ENCODE measurements at regions not wholly inside any gene's neighbourhood (a gene's known extent, or its start where the extent isn't known, plus 50 kb on each side); places are given as distances from the start of the nearest gene placed in this dataset.

DNA sequence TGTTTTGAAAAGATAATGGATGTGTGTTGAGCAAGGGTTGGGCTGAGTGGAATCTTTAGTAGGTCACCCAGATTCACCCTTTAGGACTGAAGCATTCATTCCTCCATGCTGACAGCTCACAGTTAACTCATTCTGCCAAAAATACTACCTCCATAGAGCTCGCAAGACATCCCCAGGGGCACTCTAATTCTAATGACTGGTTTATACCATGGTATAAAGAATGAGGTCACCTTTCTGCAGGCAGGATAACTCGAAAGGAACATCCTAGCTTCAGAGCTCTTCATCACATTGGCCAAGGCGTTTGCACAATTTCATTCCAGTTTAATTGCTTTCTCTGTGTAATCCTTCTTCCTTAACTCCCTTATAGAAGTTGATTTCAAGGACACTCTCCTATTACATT lies 1257.2 kb upstream of the EYS start:
- H3K14ac ChIP-seq (ENCODE audit: low read length), result no peak overlapping the region
- no peak overlapping the region for H4K8ac ChIP-seq (ENCODE audit: low read depth, low read length)
- H3K9me3 ChIP-seq (replicated peaks in 1 of 2; ENCODE audit: control insufficient read depth in 2 of 2, insufficient read depth in 1 of 2, low read depth in 1 of 2, low read length in 2 of 2), result no peaks in the 10 kb centered on the region
- H2BK12ac ChIP-seq (ENCODE audit: low read length), result no peak overlapping the region
- H3K4me1 ChIP-seq (ENCODE audit: control insufficient read depth in 2 of 2, insufficient read depth in 1 of 2, low read depth in 1 of 2, low read length in 2 of 2), result no peaks in the 10 kb centered on the region
- no peak overlapping the region for H3K4me3 ChIP-seq (ENCODE audit: low read length in 2 of 2)
- no peak overlapping the region for H3K9ac ChIP-seq (ENCODE audit: low read depth, low read length, poor library complexity)
- no peak overlapping the region for H3K4me2 ChIP-seq (ENCODE audit: insufficient read depth, low read length, poor library complexity, severe bottlenecking)
- H2BK15ac ChIP-seq (ENCODE audit: low read length), result no peak overlapping the region
- no peak overlapping the region for H2BK120ac ChIP-seq (ENCODE audit: low read depth, low read length)
- H2AK5ac ChIP-seq (ENCODE audit: low read depth, low read length), result no peak overlapping the region
- no peak overlapping the region for H2AFZ ChIP-seq (ENCODE audit: low read length)
- DNase-seq (ENCODE audit: low spot score), result no peak
- H3K27me3 ChIP-seq (ENCODE audit: control insufficient read depth in 3 of 3, insufficient read depth in 3 of 3, low read depth in 1 of 3, low read length in 3 of 3), result no peaks in the 10 kb centered on the region
- no peak overlapping the region for H3K23ac ChIP-seq (ENCODE audit: low read depth, low read length, poor library complexity)
- no peaks in the 10 kb centered on the region for H3K79me1 ChIP-seq (ENCODE audit: low read depth, low read length)
- H2BK5ac ChIP-seq (ENCODE audit: low read length), result no peak overlapping the region
- no peak overlapping the region for H3K18ac ChIP-seq (ENCODE audit: low read length)
- no peak overlapping the region for H3K4ac ChIP-seq (ENCODE audit: low read length)
- no peak overlapping the region for H4K91ac ChIP-seq (ENCODE audit: low read depth, low read length, poor library complexity)
- no peak overlapping the region for H3K27ac ChIP-seq (replicated peaks; ENCODE audit: low read length)
- WGBS, 2 donors (ENCODE audit: extremely low coverage in 2 of 2, insufficient read length in 2 of 2, insufficient replicate concordance in 1 of 2), result no CpG with 5 or more reads among the region's 3 CpGs
- H3K36me3 ChIP-seq (replicated peaks in 1 of 2; ENCODE audit: control insufficient read depth in 2 of 2, insufficient read depth in 2 of 2, low read length in 2 of 2), result no peaks in the 10 kb centered on the region

DNA sequence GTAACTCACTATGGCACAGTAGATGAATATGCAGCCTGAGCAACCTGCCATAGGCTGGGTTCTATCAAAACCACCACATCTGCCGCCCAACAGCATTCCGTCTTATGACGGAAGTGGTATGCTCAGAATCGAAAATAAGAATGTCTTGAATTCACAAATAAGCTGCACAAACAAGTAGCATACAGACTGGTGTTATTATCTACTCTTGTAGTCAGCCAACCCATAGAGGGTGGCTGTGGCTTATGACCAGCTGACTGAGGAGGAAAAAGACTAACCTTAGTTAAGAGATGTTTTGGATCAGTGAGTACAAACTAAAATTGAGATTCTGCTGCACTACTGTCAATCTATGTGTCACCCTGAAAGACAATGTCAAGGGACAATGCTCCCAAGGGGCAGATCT lies 1255.1 kb upstream of the EYS start:
- H3K4ac ChIP-seq (ENCODE audit: low read length), result no peak overlapping the region
- no peak overlapping the region for H3K9ac ChIP-seq (ENCODE audit: low read depth, low read length, poor library complexity)
- no peaks in the 10 kb centered on the region for H3K4me1 ChIP-seq (ENCODE audit: control insufficient read depth in 2 of 2, insufficient read depth in 1 of 2, low read depth in 1 of 2, low read length in 2 of 2)
- WGBS, 2 donors (ENCODE audit: extremely low coverage in 2 of 2, insufficient read length in 2 of 2, insufficient replicate concordance in 1 of 2), result no CpG with 5 or more reads among the region's 4 CpGs
- no peak overlapping the region for H3K4me2 ChIP-seq (ENCODE audit: insufficient read depth, low read length, poor library complexity, severe bottlenecking)
- H2BK5ac ChIP-seq (ENCODE audit: low read length), result no peak overlapping the region
- no peak overlapping the region for H3K23ac ChIP-seq (ENCODE audit: low read depth, low read length, poor library complexity)
- H3K18ac ChIP-seq (ENCODE audit: low read length), result no peak overlapping the region
- H3K27ac ChIP-seq (replicated peaks; ENCODE audit: low read length), result no peak overlapping the region
- no peaks in the 10 kb centered on the region for H3K9me3 ChIP-seq (replicated peaks in 1 of 2; ENCODE audit: control insufficient read depth in 2 of 2, insufficient read depth in 1 of 2, low read depth in 1 of 2, low read length in 2 of 2)
- no peak overlapping the region for H3K4me3 ChIP-seq (ENCODE audit: low read length in 2 of 2)
- no peak overlapping the region for H2BK120ac ChIP-seq (ENCODE audit: low read depth, low read length)
- H2AK5ac ChIP-seq (ENCODE audit: low read depth, low read length), result no peak overlapping the region
- no peaks in the 10 kb centered on the region for H3K36me3 ChIP-seq (replicated peaks in 1 of 2; ENCODE audit: control insufficient read depth in 2 of 2, insufficient read depth in 2 of 2, low read length in 2 of 2)
- H2BK12ac ChIP-seq (ENCODE audit: low read length), result no peak overlapping the region
- no peak overlapping the region for H2AFZ ChIP-seq (ENCODE audit: low read length)
- peak overlapping the region; percentile 26 for H4K91ac ChIP-seq (ENCODE audit: low read depth, low read length, poor library complexity)
- no peak overlapping the region for H2BK15ac ChIP-seq (ENCODE audit: low read length)
- no peaks in the 10 kb centered on the region for H3K79me1 ChIP-seq (ENCODE audit: low read depth, low read length)
- no peaks in the 10 kb centered on the region for H3K27me3 ChIP-seq (ENCODE audit: control insufficient read depth in 3 of 3, insufficient read depth in 3 of 3, low read depth in 1 of 3, low read length in 3 of 3)
- H4K8ac ChIP-seq (ENCODE audit: low read depth, low read length), result no peak overlapping the region
- DNase-seq (ENCODE audit: low spot score), result no peak
- H3K14ac ChIP-seq (ENCODE audit: low read length), result no peak overlapping the region

DNA sequence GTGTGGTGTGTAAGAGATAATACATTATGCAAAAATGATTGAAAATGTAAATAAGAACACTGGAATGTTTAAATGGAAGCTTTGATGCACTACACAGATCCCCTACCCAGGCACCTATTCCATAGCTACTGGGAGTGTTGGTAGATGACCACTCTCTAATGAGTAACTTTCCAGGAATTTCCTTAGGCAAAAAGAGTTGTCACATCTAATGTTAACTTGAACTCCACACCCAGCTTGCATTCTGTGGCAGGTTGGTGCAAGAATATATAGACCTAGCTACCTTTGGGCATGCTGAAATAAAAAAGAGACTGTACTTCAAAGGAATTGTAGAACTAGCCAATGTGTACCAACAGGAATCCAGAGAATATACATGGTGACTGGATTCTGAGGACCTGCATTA lies 1254.2 kb upstream of the EYS start:
- Histone ChIP-seq H3K27ac (replicated peaks; ENCODE audit: low read length) (no peak overlapping the region), H3K4me1 (ENCODE audit: control insufficient read depth in 2 of 2, insufficient read depth in 1 of 2, low read depth in 1 of 2, low read length in 2 of 2) (no peaks in the 10 kb centered on the region), H3K18ac (ENCODE audit: low read length) (no peak overlapping the region), H4K91ac (ENCODE audit: low read depth, low read length, poor library complexity) (no peak overlapping the region), H2BK120ac (ENCODE audit: low read depth, low read length) (no peak overlapping the region), H3K23ac (ENCODE audit: low read depth, low read length, poor library complexity) (no peak overlapping the region), H4K8ac (ENCODE audit: low read depth, low read length) (no peak overlapping the region), H3K9ac (ENCODE audit: low read depth, low read length, poor library complexity) (no peak overlapping the region), H2BK5ac (ENCODE audit: low read length) (no peak overlapping the region), H3K14ac (ENCODE audit: low read length) (no peak overlapping the region), H3K79me1 (ENCODE audit: low read depth, low read length) (no peaks in the 10 kb centered on the region), H2AK5ac (ENCODE audit: low read depth, low read length) (no peak overlapping the region), H2BK12ac (ENCODE audit: low read length) (no peak overlapping the region), H3K9me3 (replicated peaks in 1 of 2; ENCODE audit: control insufficient read depth in 2 of 2, insufficient read depth in 1 of 2, low read depth in 1 of 2, low read length in 2 of 2) (no peaks in the 10 kb centered on the region), H3K36me3 (replicated peaks in 1 of 2; ENCODE audit: control insufficient read depth in 2 of 2, insufficient read depth in 2 of 2, low read length in 2 of 2) (no peaks in the 10 kb centered on the region), H2BK15ac (ENCODE audit: low read length) (no peak overlapping the region), H3K4me3 (ENCODE audit: low read length in 2 of 2) (no peak overlapping the region), H2AFZ (ENCODE audit: low read length) (no peak overlapping the region), H3K4ac (ENCODE audit: low read length) (no peak overlapping the region), H3K4me2 (ENCODE audit: insufficient read depth, low read length, poor library complexity, severe bottlenecking) (no peak overlapping the region), H3K27me3 (ENCODE audit: control insufficient read depth in 3 of 3, insufficient read depth in 3 of 3, low read depth in 1 of 3, low read length in 3 of 3) (no peaks in the 10 kb centered on the region)
- DNase-seq (ENCODE audit: low spot score), result no peak

DNA sequence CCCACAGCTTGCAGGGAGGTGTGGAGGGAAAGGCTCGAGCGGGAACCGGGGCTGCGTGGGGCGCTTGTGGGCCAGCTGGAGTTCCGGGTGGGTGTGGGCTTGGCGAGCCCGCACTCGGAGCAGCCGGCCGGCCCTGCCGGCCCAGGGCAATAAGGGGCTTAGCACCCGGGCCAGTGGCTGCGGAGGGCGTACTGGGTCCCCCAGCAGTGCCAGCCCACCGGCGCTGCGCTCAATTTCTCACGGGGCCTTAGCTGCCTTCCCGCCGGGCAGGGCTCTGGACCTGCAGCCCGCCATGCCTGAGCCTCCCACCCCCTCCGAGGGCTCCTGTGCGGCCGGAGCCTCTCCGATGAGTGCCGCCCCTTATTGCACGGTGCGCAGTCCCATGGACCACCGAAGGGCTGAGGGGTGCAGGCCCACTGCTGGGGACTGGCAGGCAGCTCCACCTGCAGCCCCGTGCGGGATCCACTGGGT lies 1242.2 kb upstream of the EYS start:
- Histone ChIP-seq H2BK15ac (ENCODE audit: low read length) (no peak overlapping the region), H3K4ac (ENCODE audit: low read length) (no peak overlapping the region), H2AK5ac (ENCODE audit: low read depth, low read length) (no peak overlapping the region), H4K8ac (ENCODE audit: low read depth, low read length) (no peak overlapping the region), H3K4me3 (ENCODE audit: low read length in 2 of 2) (no peak overlapping the region), H3K27ac (replicated peaks; ENCODE audit: low read length) (no peak overlapping the region), H3K4me1 (ENCODE audit: control insufficient read depth in 2 of 2, insufficient read depth in 1 of 2, low read depth in 1 of 2, low read length in 2 of 2) (no peaks in the 10 kb centered on the region), H2BK120ac (ENCODE audit: low read depth, low read length) (no peak overlapping the region), H2AFZ (ENCODE audit: low read length) (no peak overlapping the region), H3K79me1 (ENCODE audit: low read depth, low read length) (no peaks in the 10 kb centered on the region), H4K91ac (ENCODE audit: low read depth, low read length, poor library complexity) (no peak overlapping the region), H3K4me2 (ENCODE audit: insufficient read depth, low read length, poor library complexity, severe bottlenecking) (no peak overlapping the region), H3K27me3 (ENCODE audit: control insufficient read depth in 3 of 3, insufficient read depth in 3 of 3, low read depth in 1 of 3, low read length in 3 of 3) (no peaks in the 10 kb centered on the region), H3K9me3 (replicated peaks in 1 of 2; ENCODE audit: control insufficient read depth in 2 of 2, insufficient read depth in 1 of 2, low read depth in 1 of 2, low read length in 2 of 2) (no peaks in the 10 kb centered on the region), H3K36me3 (replicated peaks in 1 of 2; ENCODE audit: control insufficient read depth in 2 of 2, insufficient read depth in 2 of 2, low read length in 2 of 2) (no peaks in the 10 kb centered on the region), H3K23ac (ENCODE audit: low read depth, low read length, poor library complexity) (no peak overlapping the region), H3K9ac (ENCODE audit: low read depth, low read length, poor library complexity) (no peak overlapping the region), H2BK12ac (ENCODE audit: low read length) (no peak overlapping the region), H3K18ac (ENCODE audit: low read length) (no peak overlapping the region), H3K14ac (ENCODE audit: low read length) (no peak overlapping the region), H2BK5ac (ENCODE audit: low read length) (no peak overlapping the region)
- no CpG with 5 or more reads among the region's 32 CpGs for WGBS, 2 donors (ENCODE audit: extremely low coverage in 2 of 2, insufficient read length in 2 of 2, insufficient replicate concordance in 1 of 2)
- DNase-seq (ENCODE audit: low spot score), result no peak

Data from neuronal stem cell (in vitro differentiated cells).